ENCODE measurements at regions not wholly inside any gene's neighbourhood (a gene's known extent, or its start where the extent isn't known, plus 50 kb on each side); places are given as distances from the start of the nearest gene placed in this dataset.

DNA sequence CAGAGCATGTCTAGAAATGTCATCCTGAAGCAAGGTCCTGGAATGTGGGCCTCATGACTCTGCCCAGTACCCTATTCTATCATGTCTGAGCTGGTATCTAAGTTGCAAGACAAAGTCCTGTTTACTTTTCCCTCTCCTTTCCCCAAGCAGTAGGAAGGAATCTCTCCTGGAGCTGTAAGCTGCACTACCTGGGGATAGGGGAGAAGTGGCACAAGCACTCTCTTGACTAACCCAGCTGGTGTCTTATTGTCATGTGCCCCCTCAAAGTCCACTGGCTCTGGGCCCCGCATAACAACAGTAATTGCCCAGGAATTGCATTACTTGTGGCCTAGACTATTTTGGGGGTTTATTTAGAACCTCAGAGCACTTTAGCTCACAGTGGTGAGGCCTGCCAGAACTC, 1366.3 kb upstream of the GOT2 start:
- no peak overlapping the region for H2AFZ ChIP-seq (ENCODE audit: low read length)
- in situ Hi-C loops (cut with HindIII; ENCODE audit: extremely low pct_ligation_motif_present, low pct_unique_long_range_greater_than_20kb): no loop called here
- H3K79me2 ChIP-seq (ENCODE audit: insufficient read depth, low read length): no peaks in the 10 kb centered on the region
- no peak for FAIRE-seq
- 9% methylated on average over 1 of the region's 1 CpG for WGBS (ENCODE audit: low lambda C conversion rate)
- no peak overlapping the region for H3K4me2 ChIP-seq (ENCODE audit: low read depth, low read length)
- H3K4me3 ChIP-seq (replicated peaks in 1 of 3; ENCODE audit: insufficient read depth in 1 of 3, low read depth in 2 of 3, low read length in 3 of 3): no peak overlapping the region
- no TSS peak for BruUV-seq (replicated peaks)
- H3K4me1 ChIP-seq (ENCODE audit: insufficient read depth, low read length): no peaks in the 10 kb centered on the region
- DNase-seq (ENCODE audit: low spot score): no peak
- no peak for ATAC-seq
- TF ChIP-seq, protein P1, sequence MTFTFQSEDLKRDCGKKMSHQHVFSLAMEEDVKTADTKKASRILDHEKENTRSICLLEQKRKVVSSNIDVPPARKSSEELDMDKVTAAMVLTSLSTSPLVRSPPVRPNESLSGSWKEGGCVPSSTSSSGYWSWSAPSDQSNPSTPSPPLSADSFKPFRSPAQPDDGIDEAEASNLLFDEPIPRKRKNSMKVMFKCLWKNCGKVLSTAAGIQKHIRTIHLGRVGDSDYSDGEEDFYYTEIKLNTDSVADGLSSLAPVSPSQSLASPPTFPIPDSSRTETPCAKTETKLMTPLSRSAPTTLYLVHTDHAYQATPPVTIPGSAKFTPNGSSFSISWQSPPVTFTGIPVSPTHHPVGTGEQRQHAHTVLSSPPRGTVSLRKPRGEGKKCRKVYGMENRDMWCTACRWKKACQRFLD (CRISPR knock-in tag; IDR thresholded peaks at IDR 0.05; ENCODE audit: borderline replicate concordance): no peak
- no peaks in the 10 kb centered on the region for H4K20me1 ChIP-seq (ENCODE audit: insufficient read depth, low read length)
- H3K36me3 ChIP-seq (replicated peaks in 1 of 2; ENCODE audit: control insufficient read depth in 1 of 2, insufficient read depth in 2 of 2, low read length in 2 of 2): no peaks in the 10 kb centered on the region
- CTCF ChIA-PET (ENCODE audit: low intra/inter-chr PET ratio, low total read pairs): no interaction called here
- no peaks in the 10 kb centered on the region for H3K27me3 ChIP-seq (ENCODE audit: control insufficient read depth in 1 of 2, insufficient read depth in 2 of 2, low read length in 2 of 2)
- peaks cover 62% of the 10 kb centered on the region for H3K9me3 ChIP-seq (ENCODE audit: low read length)
- POLR2A ChIA-PET: no interaction called here
- H3K9ac ChIP-seq (ENCODE audit: insufficient read depth, low read depth, low read length): no peak overlapping the region
- intact Hi-C loops (cut with micrococcal nuclease; ENCODE audit: unreplicated experiment): no loop called here
- no peak overlapping the region for H3K27ac ChIP-seq (ENCODE audit: extremely low read length, insufficient read depth, low read length)

DNA sequence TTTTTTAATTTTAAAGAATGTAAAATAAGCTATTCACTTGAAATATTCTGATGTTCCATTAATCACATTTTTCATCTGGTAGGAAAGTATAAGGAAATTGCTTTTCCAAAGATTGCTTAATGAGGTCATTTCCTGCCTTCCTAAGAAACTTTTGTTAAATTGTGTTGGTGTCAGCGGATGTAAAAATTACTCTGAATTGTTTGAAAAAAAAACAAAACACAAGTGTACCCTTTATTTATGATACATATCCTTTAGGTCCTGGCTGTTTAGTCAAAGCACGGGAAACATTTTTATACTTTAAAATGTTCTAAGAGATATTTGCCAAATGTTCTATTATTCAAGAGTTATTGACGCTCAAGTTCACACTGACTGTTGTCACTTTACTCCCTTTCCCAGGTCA, 1357.4 kb upstream of the GOT2 start:
- in situ Hi-C loops (cut with HindIII; ENCODE audit: extremely low pct_ligation_motif_present, low pct_unique_long_range_greater_than_20kb): no loop called here
- POLR2A ChIA-PET: no interaction called here
- Histone ChIP-seq H3K27ac (ENCODE audit: extremely low read length, insufficient read depth, low read length) (no peak overlapping the region), H2AFZ (ENCODE audit: low read length) (no peak overlapping the region), H3K9me3 (ENCODE audit: low read length) (peaks cover 55% of the 10 kb centered on the region), H3K9ac (ENCODE audit: insufficient read depth, low read depth, low read length) (no peak overlapping the region), H3K4me2 (ENCODE audit: low read depth, low read length) (no peak overlapping the region), H4K20me1 (ENCODE audit: insufficient read depth, low read length) (no peaks in the 10 kb centered on the region), H3K36me3 (replicated peaks in 1 of 2; ENCODE audit: control insufficient read depth in 1 of 2, insufficient read depth in 2 of 2, low read length in 2 of 2) (no peaks in the 10 kb centered on the region), H3K27me3 (ENCODE audit: control insufficient read depth in 1 of 2, insufficient read depth in 2 of 2, low read length in 2 of 2) (no peaks in the 10 kb centered on the region), H3K79me2 (ENCODE audit: insufficient read depth, low read length) (no peaks in the 10 kb centered on the region), H3K4me3 (replicated peaks in 1 of 3; ENCODE audit: insufficient read depth in 1 of 3, low read depth in 2 of 3, low read length in 3 of 3) (no peak overlapping the region), H3K4me1 (ENCODE audit: insufficient read depth, low read length) (no peaks in the 10 kb centered on the region)
- ATAC-seq (no peak), DNase-seq (ENCODE audit: low spot score) (no peak), FAIRE-seq (no peak)
- 3% methylated on average over 3 of the region's 3 CpGs for WGBS (ENCODE audit: low lambda C conversion rate)
- CTCF ChIA-PET (ENCODE audit: low intra/inter-chr PET ratio, low total read pairs): no interaction called here
- no TSS peak for BruUV-seq (replicated peaks)
- intact Hi-C loops (cut with micrococcal nuclease; ENCODE audit: unreplicated experiment): no loop called here
- TF ChIP-seq ZSCAN21 (CRISPR knock-in tag; IDR thresholded peaks at IDR 0.05; ENCODE audit: borderline replicate concordance) (no peak), CREB1 (IDR thresholded peaks at IDR 0.05) (no peak), CREB1 (CRISPR knock-in tag; IDR thresholded peaks at IDR 0.05) (no peak), TMF1 (CRISPR knock-in tag; IDR thresholded peaks at IDR 0.05; ENCODE audit: low read depth) (no peak), ARNT2 (CRISPR knock-in tag; IDR thresholded peaks at IDR 0.05; ENCODE audit: low read depth) (no peak), RXRB (CRISPR knock-in tag; IDR thresholded peaks at IDR 0.05; ENCODE audit: borderline replicate concordance) (no peak), IRX3 (CRISPR knock-in tag; IDR thresholded peaks at IDR 0.05; ENCODE audit: borderline replicate concordance, low read depth) (no peak)
- TF ChIP-seq, protein P2, sequence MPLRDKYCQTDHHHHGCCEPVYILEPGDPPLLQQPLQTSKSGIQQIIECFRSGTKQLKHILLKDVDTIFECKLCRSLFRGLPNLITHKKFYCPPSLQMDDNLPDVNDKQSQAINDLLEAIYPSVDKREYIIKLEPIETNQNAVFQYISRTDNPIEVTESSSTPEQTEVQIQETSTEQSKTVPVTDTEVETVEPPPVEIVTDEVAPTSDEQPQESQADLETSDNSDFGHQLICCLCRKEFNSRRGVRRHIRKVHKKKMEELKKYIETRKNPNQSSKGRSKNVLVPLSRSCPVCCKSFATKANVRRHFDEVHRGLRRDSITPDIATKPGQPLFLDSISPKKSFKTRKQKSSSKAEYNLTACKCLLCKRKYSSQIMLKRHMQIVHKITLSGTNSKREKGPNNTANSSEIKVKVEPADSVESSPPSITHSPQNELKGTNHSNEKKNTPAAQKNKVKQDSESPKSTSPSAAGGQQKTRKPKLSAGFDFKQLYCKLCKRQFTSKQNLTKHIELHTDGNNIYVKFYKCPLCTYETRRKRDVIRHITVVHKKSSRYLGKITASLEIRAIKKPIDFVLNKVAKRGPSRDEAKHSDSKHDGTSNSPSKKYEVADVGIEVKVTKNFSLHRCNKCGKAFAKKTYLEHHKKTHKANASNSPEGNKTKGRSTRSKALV (CRISPR knock-in tag; IDR thresholded peaks at IDR 0.05): no peak
- TF ChIP-seq, protein P3, sequence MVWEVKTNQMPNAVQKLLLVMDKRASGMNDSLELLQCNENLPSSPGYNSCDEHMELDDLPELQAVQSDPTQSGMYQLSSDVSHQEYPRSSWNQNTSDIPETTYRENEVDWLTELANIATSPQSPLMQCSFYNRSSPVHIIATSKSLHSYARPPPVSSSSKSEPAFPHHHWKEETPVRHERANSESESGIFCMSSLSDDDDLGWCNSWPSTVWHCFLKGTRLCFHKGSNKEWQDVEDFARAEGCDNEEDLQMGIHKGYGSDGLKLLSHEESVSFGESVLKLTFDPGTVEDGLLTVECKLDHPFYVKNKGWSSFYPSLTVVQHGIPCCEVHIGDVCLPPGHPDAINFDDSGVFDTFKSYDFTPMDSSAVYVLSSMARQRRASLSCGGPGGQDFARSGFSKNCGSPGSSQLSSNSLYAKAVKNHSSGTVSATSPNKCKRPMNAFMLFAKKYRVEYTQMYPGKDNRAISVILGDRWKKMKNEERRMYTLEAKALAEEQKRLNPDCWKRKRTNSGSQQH (CRISPR knock-in tag; IDR thresholded peaks at IDR 0.05; ENCODE audit: low read depth): no peak

All from HepG2 (cell line).